GM18517 (cell line): ENCODE measurements at regions not wholly inside any gene's neighbourhood (a gene's known extent, or its start where the extent isn't known, plus 50 kb on each side); places are given as distances from the start of the nearest gene placed in this dataset.

Experiments used
- ATAC-seq: cut with Tn5 transposase; IDR thresholded peaks from one replicate; pipeline ENCODE4 v1.9.1; 2021; ENCODE audit warnings: mild to moderate bottlenecking, moderate library complexity; ENCODE audit not compliant: unreplicated experiment

DNA sequence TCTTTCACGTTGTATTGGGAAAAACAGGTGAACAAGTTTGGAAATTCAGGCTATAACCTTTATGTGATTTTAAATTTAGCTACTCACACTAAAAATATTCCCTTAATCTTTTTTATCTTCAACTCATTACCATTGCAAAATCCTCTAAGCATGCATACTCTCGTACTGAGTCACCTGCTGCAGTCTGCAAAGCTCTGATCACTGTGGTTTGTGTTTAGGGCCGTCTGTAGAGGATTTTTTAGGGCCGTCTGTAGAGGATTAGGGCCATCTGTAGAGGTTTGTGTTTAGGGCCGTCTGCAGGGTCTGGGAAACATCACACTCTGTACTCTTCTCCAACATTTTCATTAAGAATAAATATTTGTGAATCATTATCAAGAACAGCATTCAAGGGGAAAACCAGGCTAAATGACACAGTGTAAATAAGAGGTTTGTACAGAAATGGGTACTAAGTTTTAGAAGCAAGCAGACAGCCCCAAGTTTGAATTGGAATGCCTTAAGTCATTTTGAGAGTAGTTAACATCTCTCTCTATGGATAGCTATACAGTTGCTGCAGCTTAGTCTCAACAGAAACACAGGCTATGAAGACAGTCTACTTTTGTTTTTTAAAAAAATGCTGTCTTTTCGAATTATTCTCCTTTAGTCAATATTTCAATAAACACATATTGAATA lies 155.0 kb upstream of the TSLP start:
- peak; percentile 67 for ATAC-seq

DNA sequence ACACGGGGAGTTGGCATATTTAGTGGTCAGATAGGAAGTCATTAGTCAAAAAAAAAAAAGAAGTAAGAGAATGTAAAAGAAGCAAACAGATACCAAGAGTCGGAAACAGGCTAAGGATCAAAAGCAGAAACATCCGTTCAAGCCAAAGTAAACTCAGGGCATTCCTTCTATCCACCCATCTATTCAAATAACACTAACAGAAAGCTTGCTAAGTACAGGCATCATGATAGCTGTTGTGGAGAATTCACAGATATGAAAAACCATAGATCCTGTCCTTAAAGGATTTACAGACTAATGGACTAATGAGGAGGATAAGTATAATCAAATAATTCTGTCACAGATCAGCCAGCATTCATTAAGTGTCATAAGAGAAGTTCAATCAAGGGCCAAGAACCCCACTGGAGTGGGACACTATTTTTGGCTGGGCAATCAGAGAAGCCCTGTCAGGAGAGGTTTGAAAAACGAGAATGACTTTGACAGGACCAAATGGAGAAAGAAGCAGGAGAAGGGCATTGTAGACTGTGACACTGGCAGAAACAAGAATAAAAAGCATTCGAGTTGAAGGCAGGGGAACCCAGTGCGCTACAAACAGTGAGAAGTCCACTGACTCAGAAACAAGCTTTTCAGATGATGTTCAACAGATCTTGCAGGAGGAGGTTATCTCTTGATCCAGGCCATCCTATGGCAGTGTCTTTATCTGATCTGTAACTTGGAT lies 154.2 kb upstream of the TSLP start:
- ATAC-seq, result no peak

DNA sequence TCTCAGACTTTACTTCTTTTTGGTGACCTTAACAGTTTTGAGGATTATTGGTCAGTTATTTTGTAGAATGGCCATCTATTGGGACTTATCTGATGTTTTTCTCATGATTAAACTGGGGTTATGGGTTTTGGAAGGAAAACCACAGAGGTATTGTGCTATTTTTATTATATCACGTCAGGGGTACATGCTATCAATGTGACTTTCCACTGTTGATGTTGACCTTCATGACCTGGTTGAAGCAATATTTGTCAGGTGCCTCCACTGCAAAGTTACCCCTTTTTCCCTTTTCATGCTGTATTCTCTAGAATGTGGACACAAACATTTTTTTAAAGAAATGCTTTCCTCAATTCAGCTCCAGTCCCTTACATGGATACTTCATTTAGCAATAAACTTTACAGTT lies 152.8 kb upstream of the TSLP start:
- no peak for ATAC-seq

DNA sequence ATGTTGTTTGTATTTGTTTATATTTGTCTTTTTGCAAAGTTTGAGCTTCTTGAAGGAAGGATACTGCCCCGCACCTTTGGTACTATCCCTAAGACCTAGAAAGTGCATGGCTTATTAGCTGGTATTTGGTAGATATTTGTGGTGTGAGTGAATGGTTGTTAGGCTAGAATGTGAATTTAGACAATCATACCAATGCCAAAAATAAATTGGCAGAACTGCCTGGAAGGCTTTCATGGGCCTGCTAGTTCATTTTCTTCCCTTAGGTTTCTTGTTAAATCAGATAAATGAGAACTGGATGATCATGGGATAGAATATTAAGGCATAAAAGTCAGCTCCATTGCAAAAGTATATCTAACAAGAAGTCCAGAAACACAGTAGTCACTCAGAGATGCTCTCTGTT lies 147.5 kb upstream of the TSLP start:
- no peak for ATAC-seq

DNA sequence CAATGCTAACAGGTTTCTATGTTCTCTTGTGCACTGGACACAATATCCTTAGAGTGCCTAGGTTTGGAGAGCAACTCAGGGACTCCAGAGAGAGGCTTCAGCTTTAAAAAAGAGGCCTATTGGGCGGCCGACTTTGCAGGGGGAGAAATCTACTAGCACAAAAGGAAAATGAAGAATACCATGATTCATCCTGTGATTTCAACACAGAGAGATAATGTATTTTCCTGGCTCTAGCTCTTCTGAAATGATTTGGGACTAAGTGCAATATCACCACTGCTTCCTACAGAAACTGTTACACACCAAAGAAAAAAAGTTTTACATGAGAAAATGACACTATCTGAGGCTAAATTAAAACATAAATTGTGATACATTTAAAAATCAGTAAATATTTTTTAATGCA lies 146.1 kb upstream of the TSLP start:
- no peak for ATAC-seq

DNA sequence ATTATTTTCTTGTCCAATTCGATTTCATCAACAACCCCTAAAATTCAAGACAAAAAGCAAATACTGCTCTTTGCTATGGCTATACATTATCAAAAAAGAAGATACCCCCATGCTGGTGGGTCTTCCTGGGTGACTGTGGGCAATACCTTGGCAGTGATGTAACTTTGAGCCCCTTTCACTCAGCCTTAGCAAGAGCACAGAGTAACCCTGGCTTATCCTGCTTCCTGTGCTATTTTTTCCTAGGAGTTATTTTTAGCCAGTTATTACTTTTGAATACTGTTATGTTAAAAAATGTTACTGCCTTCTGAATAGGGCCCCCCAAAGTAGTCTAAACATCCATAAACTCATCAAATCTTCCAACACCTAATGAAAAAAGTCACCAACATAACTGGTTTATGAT lies 145.6 kb upstream of the TSLP start:
- ATAC-seq, result no peak

DNA sequence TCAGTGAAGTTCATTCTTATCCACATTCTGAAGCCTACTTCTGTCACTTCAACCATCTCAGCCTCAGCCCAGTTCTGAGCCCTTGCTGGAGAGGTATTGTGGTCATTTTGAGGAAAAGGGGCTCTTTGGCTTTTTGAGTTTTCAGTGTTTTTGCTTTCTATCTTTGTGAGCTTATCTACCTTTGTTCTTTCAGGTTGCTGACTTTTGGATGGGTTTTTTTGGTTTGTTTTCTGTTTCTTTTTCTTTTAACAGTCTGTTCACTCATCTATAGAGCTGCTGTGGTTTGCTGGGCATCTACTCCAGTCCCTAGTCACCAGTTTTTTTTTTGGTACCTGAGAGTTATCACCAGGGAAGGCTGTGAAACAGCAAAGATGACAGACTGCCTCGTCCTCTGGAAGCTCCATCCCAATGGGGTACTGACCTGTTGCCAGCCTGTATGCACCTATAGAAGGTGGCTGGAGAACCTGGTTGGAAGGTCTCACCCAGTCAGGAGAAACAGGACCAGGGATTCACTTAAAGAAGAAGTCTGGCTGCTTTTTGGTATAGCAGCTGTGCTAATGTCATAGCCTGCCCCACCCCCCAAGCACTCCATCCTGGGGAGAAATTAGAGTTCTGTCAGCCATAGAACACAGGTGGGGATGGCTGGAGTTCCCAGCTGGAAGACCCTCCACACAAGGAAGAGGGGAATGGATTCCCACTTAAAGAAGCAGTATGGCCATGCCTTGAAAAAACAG lies 138.6 kb upstream of the TSLP start:
- peak; percentile 98 for ATAC-seq

DNA sequence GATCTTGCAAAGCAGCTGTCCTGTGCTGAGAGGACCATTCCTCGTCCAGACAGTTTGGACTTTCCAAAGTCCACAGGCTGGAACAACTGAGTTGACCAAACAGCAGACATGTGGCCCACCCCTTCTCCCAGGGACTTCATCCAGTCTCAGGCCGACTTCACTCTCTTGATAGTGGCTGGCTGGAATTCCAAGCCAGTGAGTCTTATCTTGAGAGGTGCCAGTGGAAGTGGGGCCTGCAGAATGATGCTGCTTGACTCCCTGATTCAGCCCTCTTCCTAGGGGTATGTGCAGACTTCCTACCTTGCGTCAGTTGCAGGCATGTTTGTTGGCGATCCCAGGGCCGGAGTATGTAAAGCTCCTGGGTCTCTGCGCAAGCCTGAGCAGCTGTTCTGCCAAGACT lies 131.4 kb upstream of the TSLP start:
- no peak for ATAC-seq

DNA sequence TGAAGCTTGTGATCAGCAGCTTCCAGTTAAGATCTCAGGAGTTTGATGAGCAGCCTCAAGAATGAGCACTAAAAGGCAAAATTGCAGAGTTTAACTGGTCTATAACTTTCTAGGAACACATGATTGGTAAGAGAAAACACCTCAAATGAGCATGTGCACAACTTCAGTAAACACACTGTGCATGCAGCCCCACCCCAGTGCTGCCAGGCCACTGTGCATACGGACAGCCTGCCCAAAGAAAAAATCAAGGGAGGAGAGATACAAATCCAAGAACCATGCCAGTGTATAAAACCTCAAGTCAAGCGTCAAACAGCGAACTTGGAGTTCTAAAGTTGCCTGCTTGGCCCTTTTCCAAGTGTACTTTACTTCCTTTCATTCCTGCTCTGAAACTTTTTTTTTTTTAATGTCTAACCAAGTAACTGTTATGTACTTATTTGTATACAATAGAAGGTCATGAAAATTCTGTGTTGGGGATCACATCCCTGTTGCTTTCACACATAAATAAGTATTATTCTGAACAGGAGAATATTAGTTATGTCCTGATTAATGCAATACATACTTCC lies 125.6 kb upstream of the TSLP start:
- no peak for ATAC-seq

DNA sequence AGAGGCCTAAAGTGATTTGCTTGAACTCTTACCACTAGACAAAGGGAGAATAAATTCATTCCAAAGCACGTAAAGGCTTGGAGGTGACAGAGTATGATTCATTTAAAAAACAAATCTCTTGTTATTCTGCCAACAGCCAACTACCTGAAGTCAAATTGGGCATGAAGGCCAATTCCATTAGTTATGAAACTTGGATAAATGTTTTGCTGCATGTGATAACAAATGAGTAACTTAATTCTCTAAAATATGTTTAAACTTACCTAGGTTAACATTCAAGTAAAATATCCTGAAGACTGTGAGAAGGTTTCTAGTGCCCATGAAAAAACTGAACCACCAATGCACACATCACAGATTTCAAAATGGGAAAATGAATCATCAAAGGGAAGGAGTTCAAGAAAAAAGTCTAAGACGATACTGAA lies 120.1 kb upstream of the TSLP start:
- ATAC-seq, result no peak

DNA sequence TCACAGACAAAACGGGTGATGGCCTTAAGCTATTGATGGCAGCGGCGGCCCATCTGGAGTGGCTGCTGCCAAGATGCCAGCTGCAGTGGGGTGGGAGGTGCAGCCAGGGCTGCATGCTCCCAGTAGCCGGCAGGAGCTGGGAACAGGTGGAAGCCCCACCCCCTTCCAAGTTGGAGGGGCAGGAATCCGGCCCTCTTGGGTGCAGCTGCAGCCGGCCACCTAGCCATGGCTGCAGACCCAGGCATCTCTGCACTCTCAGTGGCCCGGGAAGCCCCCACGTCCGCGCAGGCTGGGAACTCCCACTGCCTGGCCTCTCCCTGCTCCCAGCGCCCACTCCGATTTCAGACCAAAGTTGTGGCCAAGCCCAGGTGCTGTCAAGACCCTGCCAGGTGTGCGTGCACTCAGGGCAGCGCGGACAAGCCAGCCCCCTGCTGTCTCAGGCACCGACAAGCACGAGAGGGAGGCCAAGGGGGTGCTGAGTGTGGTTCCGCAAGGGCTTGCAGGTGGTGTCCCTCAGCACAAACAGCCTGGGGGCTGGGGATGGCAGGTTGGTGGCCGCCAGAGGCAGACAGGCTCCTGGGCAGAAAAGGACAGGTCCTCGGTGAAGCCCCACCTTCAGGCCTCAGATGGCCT lies 115.1 kb upstream of the TSLP start:
- ATAC-seq, result no peak

DNA sequence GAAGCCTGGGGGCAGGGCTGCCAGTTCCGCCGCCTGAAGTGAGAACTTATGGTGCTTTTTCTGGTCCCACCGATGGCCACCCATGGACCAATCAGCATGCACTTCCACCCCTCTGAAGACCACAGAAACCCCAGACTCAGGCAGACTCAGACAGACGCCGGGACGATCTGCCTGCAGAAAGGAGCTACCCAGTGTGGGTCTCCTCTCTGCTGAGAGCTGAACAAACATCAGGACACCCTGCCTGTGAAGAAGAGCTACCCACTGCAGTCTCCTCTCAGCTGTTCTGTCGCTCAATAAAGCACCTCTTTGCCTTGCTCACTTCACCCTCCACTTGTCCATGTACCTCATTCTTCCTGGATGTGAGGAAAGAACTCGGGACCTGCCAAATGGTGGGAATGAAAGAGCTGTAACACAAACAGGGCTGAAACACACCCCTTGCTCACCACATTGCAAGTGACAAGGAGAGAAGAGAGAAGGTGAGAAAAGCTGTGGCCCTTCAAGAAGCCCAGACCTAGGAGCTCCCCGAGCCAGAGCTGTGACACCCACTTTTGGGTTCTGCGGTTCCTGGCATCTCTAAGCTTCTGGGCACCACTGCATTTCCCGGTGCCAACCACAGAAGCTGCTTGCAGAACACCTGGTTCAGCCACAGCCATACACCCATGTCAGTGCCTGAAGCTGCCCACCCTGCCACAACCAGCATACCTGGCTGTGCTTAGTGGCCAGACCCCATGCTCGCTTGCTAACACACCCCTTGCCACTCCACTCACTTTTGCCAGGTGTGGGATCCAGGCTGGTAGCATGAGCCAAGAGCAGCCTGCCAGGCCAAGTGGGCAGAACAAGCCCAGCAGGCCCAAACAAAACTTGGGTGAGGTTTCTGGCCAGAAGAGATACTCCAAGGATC lies 114.3 kb upstream of the TSLP start:
- no peak for ATAC-seq

DNA sequence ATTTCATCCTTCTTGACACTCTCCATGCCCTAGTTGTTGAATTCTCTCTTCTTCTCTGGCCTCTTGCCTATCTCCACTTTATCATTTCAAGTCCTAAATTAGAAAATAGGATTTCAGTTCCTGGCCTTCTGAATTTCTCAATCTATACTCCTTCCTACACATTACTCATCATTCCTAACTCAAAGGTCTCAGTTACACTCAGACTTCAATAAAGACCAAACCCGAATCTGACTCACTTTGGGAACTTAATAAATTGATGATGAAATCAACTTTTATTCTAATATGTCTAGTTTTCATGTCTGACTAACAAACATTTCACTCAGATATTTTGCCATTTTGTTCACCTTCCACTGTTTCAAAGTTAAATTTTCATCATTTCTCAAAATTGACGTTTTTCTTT lies 113.6 kb upstream of the TSLP start:
- ATAC-seq, result no peak

DNA sequence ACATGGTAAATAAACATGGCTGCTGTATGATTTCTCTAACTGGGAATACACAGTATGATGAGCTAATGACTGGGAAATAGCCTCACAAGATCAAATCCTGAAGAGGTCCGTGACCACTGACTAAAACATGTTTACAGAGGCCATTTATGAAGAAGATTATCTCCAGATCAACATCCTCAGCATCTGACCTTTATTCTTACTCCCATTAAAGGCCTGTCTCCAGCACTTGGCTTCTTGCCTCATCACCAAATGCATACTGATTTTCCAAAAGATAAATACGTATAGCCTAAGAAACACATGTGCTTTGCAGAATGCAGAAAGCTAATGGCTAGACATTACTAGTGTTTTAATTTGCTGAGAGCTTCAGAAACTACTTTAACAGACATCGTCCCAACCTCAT lies 108.0 kb upstream of the TSLP start:
- ATAC-seq, result no peak

DNA sequence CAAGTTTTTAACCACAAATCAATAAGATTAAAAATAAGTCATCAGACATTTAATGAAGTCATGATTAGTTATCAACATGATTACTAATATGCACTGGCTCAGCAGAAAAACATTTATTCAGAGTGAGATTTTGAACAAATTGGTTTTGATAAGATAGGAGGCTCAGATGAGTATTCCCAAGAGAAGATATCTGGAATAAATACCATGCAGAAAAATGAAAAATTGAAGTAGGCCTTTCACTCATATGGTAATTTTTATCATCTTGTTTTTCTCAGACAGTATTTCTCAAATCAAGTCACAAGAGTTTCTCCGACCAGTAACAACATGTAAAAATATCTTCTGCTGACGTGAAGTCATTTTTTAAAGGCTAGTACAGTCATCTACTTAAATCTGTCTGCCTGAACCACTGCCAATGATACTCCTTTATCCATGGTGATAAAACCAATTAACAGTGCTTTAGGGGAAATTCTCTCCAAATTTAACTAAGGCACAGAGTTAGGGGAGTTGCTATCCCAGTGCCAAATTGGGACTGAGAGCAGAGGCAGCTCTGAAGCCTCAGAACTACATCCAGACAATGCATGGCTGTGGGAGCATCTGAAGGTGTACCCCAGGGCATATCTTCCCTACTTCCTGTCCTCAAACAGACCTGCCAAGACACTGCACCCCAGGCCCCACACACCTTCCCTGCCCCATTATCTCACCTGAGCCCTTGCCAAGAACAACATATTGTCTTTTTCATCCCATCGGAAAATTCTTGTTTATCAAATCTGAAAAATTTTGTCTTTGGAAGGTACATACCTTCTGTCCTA lies 105.5 kb upstream of the TSLP start:
- ATAC-seq, result no peak

DNA sequence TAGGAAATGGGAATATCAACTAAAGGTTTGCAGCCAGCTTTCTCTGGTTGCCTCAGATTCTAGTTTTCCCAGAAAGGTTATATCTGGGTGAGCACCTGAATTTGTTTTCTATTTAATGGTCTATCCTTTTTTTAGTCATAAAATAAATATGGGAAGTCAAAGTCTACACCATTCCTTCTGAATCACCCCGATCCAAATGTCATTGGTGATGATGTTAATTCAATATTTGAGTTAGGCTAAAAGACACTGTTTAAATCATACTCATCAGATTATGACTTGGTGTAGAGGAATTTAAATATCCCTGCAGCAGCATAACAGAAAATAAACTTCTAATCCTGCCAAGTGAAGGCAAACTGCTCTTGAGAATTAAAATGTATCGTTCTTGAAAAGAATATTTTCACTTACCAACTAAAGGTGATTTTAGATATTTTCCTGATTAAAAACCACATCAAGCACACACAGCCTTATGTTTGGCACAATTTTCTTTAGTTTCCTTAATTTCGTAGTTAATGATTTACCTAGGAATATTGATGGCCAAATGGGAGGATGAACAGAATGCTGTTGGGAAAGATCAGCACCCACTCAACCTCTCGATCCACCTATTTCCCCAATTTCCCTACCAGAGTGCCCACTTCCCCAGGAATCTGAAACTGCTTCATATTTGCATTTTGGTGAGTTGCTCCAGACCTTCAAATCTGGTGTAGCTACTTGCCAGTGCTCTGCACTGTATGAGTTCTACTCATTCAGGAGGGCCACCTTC lies 103.1 kb upstream of the TSLP start:
- no peak for ATAC-seq

DNA sequence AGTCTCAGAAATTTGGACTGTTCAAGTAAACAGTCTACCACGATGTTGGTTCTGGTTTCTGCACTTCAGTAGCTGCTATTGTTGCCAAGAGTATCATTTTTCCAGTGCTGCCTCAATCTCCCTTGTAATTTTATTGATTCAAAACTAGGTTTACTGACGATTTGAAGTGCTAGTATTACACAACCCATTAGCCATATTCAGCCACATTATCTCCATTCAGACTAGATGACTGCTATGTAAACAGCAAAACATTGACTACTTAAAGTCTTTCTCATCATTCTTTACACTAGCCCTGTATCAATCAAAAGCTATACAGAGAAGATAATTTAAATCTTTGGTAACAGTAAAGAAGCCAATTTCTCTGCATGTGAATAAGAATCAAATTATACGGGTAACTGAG lies 102.0 kb upstream of the TSLP start:
- ATAC-seq, result no peak

DNA sequence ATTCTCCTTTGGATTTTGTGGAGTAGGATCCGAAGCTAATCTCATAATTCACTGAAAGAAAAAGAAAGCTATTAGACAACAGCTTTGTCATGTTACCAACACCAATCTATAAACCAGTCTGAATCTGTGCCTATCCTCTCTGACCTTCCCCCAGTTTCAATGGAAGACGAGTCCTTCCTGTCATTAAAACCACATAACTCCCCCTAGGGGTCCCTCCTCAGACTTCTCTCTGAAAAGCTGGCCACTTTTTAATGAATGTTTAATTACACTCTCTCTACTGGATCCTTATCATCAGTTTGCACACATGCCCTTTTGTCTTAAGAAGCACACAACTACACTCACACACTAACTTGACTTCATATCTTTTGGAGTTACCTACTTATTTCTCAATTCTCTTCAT lies 98.0 kb upstream of the TSLP start:
- no peak for ATAC-seq

DNA sequence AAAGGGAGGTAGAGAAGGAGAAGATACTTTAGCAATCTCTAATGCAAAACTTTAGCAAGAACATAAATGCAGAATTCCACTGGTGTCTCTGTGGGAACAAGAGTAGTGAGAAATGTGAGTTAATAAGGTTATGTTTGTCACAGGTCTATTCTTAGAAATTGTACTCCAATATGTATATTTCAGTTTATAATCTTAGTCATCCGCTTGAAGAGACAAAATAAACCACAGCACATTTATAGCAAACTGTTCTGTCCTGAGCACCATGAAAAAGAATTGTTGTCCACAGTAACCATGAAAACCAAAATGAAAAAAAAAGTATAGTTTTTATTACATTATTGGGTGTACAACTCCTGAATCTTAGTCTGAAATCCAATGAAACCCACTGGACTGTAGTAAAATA lies 93.6 kb upstream of the TSLP start:
- ATAC-seq, result no peak
